Epithelial cell of proximal tubule (primary cell): ENCODE measurements at regions not wholly inside any gene's neighbourhood (a gene's known extent, or its start where the extent isn't known, plus 50 kb on each side); places are given as distances from the start of the nearest gene placed in this dataset.
"Not testable (repeated sequence)": the region's sequence is repeated elsewhere in the genome, so short reads cannot be mapped to it uniquely, and the experiment has no call there.

Source experiments
- DNase-seq: peaks from one replicate; pipeline ENCODE4 v3.0.0-alpha.2; 2011; ENCODE audit warnings: low read depth
- H3K4me3 ChIP-seq: 2 replicates; pipeline ENCODE4 v1.5.1; 2011; ENCODE audit warnings: low read depth, mild to moderate bottlenecking, low read length
- TF ChIP-seq, protein P1 (sequence below): conservative IDR thresholded peaks from 2 replicates; pipeline ENCODE4 v1.5.1; 2012; ENCODE audit warnings: low read depth, mild to moderate bottlenecking, low read length

GRCh38 chr4:183011213-183011907, 87.7 kb upstream of the WWC2 start:
- no peak overlapping the region for H3K4me3 ChIP-seq
- no peak for DNase-seq
- TF ChIP-seq, protein P1, sequence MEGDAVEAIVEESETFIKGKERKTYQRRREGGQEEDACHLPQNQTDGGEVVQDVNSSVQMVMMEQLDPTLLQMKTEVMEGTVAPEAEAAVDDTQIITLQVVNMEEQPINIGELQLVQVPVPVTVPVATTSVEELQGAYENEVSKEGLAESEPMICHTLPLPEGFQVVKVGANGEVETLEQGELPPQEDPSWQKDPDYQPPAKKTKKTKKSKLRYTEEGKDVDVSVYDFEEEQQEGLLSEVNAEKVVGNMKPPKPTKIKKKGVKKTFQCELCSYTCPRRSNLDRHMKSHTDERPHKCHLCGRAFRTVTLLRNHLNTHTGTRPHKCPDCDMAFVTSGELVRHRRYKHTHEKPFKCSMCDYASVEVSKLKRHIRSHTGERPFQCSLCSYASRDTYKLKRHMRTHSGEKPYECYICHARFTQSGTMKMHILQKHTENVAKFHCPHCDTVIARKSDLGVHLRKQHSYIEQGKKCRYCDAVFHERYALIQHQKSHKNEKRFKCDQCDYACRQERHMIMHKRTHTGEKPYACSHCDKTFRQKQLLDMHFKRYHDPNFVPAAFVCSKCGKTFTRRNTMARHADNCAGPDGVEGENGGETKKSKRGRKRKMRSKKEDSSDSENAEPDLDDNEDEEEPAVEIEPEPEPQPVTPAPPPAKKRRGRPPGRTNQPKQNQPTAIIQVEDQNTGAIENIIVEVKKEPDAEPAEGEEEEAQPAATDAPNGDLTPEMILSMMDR = no peak

DNA sequence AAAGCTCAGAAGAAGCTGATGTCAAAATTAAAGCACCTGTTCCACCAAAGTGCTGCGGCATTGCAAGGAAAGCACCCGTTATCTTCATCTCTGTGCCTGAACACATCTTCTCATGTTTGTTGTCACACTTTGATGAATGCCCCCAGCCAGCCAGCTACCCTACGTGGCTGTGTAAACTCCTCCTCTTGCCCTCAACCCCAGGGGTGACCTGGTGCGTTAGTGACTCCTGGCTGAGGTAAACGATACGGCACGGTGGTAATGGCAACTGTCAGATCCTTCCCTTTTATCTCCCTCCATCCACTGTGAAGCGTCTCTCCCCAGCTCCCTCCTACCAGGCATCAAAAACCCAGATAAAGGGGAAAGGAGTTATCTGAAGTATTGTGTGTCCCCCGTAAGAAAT, 90.6 kb upstream of the WWC2 start:
- no peak overlapping the region for H3K4me3 ChIP-seq
- TF ChIP-seq, protein P1 = no peak
- DNase-seq = no peak

- DNase-seq, H3K4me3 ChIP-seq: not testable (repeated sequence)
Observed at GRCh38 chr4:183004370-183004769, 87.2 kb upstream of the DCTD start.

GRCh38 chr4:182994171-182994570, 77.0 kb upstream of the DCTD start:
- TF ChIP-seq, protein P1 = no peak
- no peak overlapping the region for H3K4me3 ChIP-seq
- no peak for DNase-seq

- no peak for DNase-seq
- TF ChIP-seq, protein P1 = no peak
Observed at GRCh38 chr4:182978152-182978827, 61.1 kb upstream of the DCTD start.

GRCh38 chr4:182975806-182976205, 58.6 kb upstream of the DCTD start:
- peak; percentile 36 for DNase-seq
- no peak overlapping the region for H3K4me3 ChIP-seq
- TF ChIP-seq, protein P1 = no peak

More at GRCh38 chr4:182978152-182978827, 61.1 kb upstream of the DCTD start:
- H3K4me3 ChIP-seq = no peak overlapping the region

GRCh38 chr4:182973941-182974340, 56.8 kb upstream of the DCTD start:
- H3K4me3 ChIP-seq = no peak overlapping the region
- no peak for DNase-seq
- TF ChIP-seq, protein P1 = no peak
